GM18861 (cell line): ENCODE measurements at regions not wholly inside any gene's neighbourhood (a gene's known extent, or its start where the extent isn't known, plus 50 kb on each side); places are given as distances from the start of the nearest gene placed in this dataset.

Experiments
- ATAC-seq: cut with Tn5 transposase; IDR thresholded peaks from one replicate; pipeline ENCODE4 v1.9.1; 2021; ENCODE audit not compliant: unreplicated experiment

GRCh38 chr9:108559432-108559831 lies 296.4 kb downstream of the ACTL7B start:
- no peak for ATAC-seq

GRCh38 chr9:108554831-108555230 lies 301.0 kb downstream of the ACTL7B start:
- no peak for ATAC-seq

- no peak for ATAC-seq
Measured at GRCh38 chr9:108553111-108553635, 302.6 kb downstream of the ACTL7B start.

GRCh38 chr9:108552459-108553040 lies 303.2 kb downstream of the ACTL7B start:
- no peak for ATAC-seq

GRCh38 chr9:108551030-108551841 lies 304.6 kb downstream of the ACTL7B start:
- ATAC-seq: no peak

GRCh38 chr9:108550106-108550505 lies 305.7 kb downstream of the ACTL7B start:
- no peak for ATAC-seq

GRCh38 chr9:108549184-108549583 lies 306.6 kb downstream of the ACTL7B start:
- ATAC-seq: no peak

- ATAC-seq: no peak
Measured at GRCh38 chr9:108547411-108548135, 308.2 kb downstream of the ACTL7B start.

GRCh38 chr9:108546215-108546614 lies 309.6 kb downstream of the ACTL7B start:
- no peak for ATAC-seq

GRCh38 chr9:108545436-108545835 lies 310.4 kb downstream of the ACTL7B start:
- no peak for ATAC-seq

- no peak for ATAC-seq
Measured at GRCh38 chr9:108544866-108545265, 310.9 kb downstream of the ACTL7B start.

- ATAC-seq: no peak
Measured at GRCh38 chr9:108543251-108543778, 312.5 kb downstream of the ACTL7B start.

- no peak for ATAC-seq
Measured at GRCh38 chr9:108537756-108538155, 318.0 kb downstream of the ACTL7B start.

- no peak for ATAC-seq
Measured at GRCh38 chr9:108536836-108537601, 318.8 kb downstream of the ACTL7B start.

GRCh38 chr9:108535526-108535925 lies 320.3 kb downstream of the ACTL7B start:
- no peak for ATAC-seq

GRCh38 chr9:108534741-108535140 lies 321.0 kb downstream of the ACTL7B start:
- ATAC-seq: no peak

GRCh38 chr9:108530141-108530540 lies 325.6 kb downstream of the ACTL7B start:
- no peak for ATAC-seq

GRCh38 chr9:108528231-108528630 lies 327.6 kb downstream of the ACTL7B start:
- ATAC-seq: no peak

GRCh38 chr9:108526518-108526917 lies 329.3 kb downstream of the ACTL7B start:
- no peak for ATAC-seq

GRCh38 chr9:108525186-108525585 lies 330.6 kb downstream of the ACTL7B start:
- no peak for ATAC-seq
